IPS-18c (cell line): ENCODE measurements at regions not wholly inside any gene's neighbourhood (a gene's known extent, or its start where the extent isn't known, plus 50 kb on each side); places are given as distances from the start of the nearest gene placed in this dataset.

ENCODE experiments used
- H3K4me3 ChIP-seq: 2 replicates; pipeline ENCODE4 v1.7.0; 2013; ENCODE audit warnings: low read depth, mild to moderate bottlenecking, low read length, moderate library complexity; ENCODE audit not compliant: insufficient read depth
- H3K9me3 ChIP-seq: one replicate; pipeline ENCODE4 v1.6.1; 2013; ENCODE audit warnings: mild to moderate bottlenecking, low read length, moderate library complexity; ENCODE audit not compliant: control insufficient read depth, insufficient read depth

- Histone ChIP-seq H3K4me3 (no peak overlapping the region), H3K9me3 (no peaks in the 10 kb centered on the region)
Measured at GRCh38 chr9:113787871-113788270, 88.2 kb upstream of the ZNF618 start.

GRCh38 chr9:113788616-113789330 is 87.3 kb upstream of the ZNF618 start:
- Histone ChIP-seq H3K4me3 (no peak overlapping the region), H3K9me3 (no peaks in the 10 kb centered on the region)

GRCh38 chr9:113790093-113790492 is 86.0 kb upstream of the ZNF618 start:
- H3K9me3 ChIP-seq = no peaks in the 10 kb centered on the region

GRCh38 chr9:113793558-113793957 is 82.6 kb upstream of the ZNF618 start:
- Histone ChIP-seq H3K4me3 (no peak overlapping the region), H3K9me3 (no peaks in the 10 kb centered on the region)

More at GRCh38 chr9:113790093-113790492, 86.0 kb upstream of the ZNF618 start:
- no peak overlapping the region for H3K4me3 ChIP-seq

- Histone ChIP-seq H3K4me3 (no peak overlapping the region), H3K9me3 (no peaks in the 10 kb centered on the region)
Measured at GRCh38 chr9:113794721-113795120, 81.4 kb upstream of the ZNF618 start.

GRCh38 chr9:113795811-113796392 is 80.2 kb upstream of the ZNF618 start:
- no peak overlapping the region for H3K4me3 ChIP-seq
- H3K9me3 ChIP-seq = no peaks in the 10 kb centered on the region

- no peaks in the 10 kb centered on the region for H3K9me3 ChIP-seq
- H3K4me3 ChIP-seq = no peak overlapping the region
Measured at GRCh38 chr9:113796646-113797426, 79.3 kb upstream of the ZNF618 start.

GRCh38 chr9:113798062-113799030 is 77.8 kb upstream of the ZNF618 start:
- Histone ChIP-seq H3K9me3 (no peaks in the 10 kb centered on the region), H3K4me3 (no peak overlapping the region)

- H3K9me3 ChIP-seq = no peaks in the 10 kb centered on the region
- H3K4me3 ChIP-seq = no peak overlapping the region
Measured at GRCh38 chr9:113800276-113800675, 75.8 kb upstream of the ZNF618 start.

- Histone ChIP-seq H3K9me3 (no peaks in the 10 kb centered on the region), H3K4me3 (no peak overlapping the region)
Measured at GRCh38 chr9:113803811-113804589, 72.1 kb upstream of the ZNF618 start.

GRCh38 chr9:113805486-113806132 is 70.5 kb upstream of the ZNF618 start:
- no peaks in the 10 kb centered on the region for H3K9me3 ChIP-seq
- no peak overlapping the region for H3K4me3 ChIP-seq

- no peak overlapping the region for H3K4me3 ChIP-seq
- H3K9me3 ChIP-seq = no peaks in the 10 kb centered on the region
Measured at GRCh38 chr9:113807173-113808061, 68.7 kb upstream of the ZNF618 start.

- no peaks in the 10 kb centered on the region for H3K9me3 ChIP-seq
- no peak overlapping the region for H3K4me3 ChIP-seq
Measured at GRCh38 chr9:113808391-113809358, 67.4 kb upstream of the ZNF618 start.

- Histone ChIP-seq H3K9me3 (no peaks in the 10 kb centered on the region), H3K4me3 (no peak overlapping the region)
Measured at GRCh38 chr9:113817171-113817570, 58.9 kb upstream of the ZNF618 start.
